HG03521 (cell line): ENCODE measurements at regions not wholly inside any gene's neighbourhood (a gene's known extent, or its start where the extent isn't known, plus 50 kb on each side); places are given as distances from the start of the nearest gene placed in this dataset.

ENCODE experiments used
- ATAC-seq: cut with Tn5 transposase; IDR thresholded peaks from one replicate; pipeline ENCODE4 v1.9.1; 2021; ENCODE audit warnings: mild to moderate bottlenecking, moderate library complexity; ENCODE audit not compliant: unreplicated experiment

DNA sequence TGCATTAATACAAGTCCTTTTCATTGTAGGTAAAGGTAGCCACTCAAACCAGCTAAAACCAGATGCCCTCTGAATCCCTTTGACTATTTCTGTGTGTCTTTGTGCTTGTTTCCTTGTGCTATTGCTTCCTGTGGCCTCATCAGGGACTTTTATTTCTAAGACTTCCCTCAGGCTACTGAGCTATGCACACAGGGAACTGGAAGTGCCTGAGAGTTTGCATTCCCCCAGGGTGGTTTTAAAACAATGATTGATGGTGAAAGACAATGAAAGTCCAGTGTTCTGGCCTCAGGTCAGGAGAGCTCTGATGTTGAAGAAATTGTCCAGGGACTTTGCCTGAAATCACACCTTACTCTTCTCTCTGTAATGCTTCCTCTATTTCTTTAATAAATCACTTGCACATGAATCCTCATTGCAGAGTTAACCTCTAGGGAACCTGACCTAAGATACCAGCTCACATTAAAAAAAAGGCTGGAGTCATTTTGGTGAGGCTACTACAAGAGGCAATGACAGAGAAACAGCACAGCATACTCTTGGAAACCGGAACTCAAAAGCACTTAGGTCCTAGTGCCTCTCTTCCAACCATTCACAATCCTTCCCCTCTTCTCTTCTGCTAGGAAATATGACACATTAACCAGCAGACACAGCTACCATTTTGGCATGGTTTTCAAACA is 158.1 kb upstream of the NREP start:
- no peak for ATAC-seq

- ATAC-seq, result no peak
Measured at GRCh38 chr5:111902436-111902835, 145.4 kb upstream of the NREP start.

DNA sequence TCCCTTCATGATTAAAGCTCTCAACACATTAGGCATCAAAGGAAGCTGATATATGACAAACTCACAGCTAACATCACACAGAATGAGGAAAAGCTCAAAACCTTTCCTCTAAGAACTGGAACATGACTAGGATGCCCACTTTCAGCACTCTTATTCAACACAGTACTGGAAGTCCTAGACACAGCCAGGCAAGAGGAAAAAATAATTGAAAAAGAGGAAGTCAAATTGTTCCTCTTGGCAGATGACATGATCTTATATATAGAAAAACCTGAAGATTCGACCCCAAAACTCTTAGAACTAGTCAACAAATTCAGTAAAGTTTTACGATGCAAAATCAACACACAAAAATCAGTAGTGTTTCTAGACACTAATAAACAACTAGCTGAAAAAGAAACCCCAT is 144.3 kb upstream of the NREP start:
- no peak for ATAC-seq

GRCh38 chr5:111892949-111893348 is 136.0 kb upstream of the NREP start:
- no peak for ATAC-seq

- no peak for ATAC-seq
Measured at GRCh38 chr5:111887706-111888105, 130.7 kb upstream of the NREP start.

DNA sequence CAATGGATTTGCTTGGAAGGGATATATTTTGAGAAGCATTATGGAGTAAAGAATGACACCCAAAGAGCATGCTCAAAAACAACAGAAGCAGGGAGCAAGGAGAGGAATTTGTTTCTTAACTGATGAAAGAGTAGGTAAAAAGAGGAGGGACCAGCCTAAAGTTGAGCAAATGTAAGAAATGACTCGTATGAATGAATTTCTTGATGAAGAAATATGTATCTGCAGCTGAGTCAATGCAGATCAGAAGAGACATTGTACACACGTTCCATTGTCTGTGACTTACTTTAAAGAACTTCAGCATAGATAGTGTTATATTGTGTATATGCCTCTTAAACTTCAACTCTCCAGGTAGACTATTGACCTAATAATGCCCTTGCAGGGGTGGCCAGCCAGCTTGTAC is 112.7 kb upstream of the NREP start:
- no peak for ATAC-seq

DNA sequence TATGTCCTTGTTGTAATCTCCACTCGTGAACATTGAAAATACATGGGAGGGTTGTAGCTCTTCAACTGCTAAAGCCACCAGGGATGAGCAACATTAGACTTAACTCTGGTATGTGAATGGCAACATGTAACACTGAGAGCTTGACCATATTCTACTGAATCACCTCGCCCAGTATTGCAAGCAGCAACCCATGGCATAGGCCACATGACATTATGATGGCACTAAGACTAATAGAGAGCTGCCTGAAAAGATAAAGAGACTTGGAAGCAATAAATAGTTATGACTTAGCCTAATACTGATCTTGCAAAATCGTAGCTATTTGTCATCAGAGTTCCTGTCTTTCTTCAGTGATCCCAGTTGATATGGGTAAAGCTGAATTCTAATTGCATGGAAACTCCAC is 108.4 kb upstream of the NREP start:
- no peak for ATAC-seq

- no peak for ATAC-seq
Measured at GRCh38 chr5:111863801-111864200, 106.8 kb upstream of the NREP start.

DNA sequence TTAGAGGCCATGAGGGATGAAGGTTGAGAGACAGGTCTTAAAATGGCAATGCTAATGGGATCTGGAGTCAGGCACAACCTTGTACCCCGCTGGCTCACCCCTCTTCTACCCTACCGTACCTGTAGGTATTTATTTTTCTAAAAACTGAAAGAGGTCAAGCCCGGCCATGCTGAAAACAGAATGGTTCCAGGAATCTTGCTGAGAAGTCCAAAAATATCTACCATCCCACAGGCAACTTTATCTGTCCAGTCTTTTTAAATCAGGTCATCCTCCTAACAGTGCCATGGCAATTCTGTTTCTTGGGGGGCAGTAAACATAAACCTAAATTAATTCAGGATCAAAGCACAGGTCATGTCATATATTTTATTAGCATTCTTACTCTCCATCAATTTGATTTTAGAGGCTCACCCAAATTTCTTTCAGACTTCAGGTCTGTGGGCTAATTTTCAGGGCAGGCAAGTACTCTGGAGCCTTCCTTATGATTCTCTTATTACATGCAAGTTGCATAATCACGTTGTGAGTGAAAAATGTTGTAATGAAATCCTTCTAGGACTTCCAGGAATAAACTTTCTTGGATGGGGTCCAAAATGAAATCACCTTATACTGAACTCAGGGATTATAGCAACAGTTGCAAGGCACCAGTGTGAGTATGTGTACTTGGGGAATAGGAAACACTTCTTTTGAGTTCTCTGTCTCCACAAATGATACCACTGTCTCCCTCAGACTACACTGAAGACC is 102.7 kb upstream of the NREP start:
- no peak for ATAC-seq

- no peak for ATAC-seq
Measured at GRCh38 chr5:111859031-111859430, 102.0 kb upstream of the NREP start.

GRCh38 chr5:111857623-111858022 is 100.6 kb upstream of the NREP start:
- no peak for ATAC-seq

DNA sequence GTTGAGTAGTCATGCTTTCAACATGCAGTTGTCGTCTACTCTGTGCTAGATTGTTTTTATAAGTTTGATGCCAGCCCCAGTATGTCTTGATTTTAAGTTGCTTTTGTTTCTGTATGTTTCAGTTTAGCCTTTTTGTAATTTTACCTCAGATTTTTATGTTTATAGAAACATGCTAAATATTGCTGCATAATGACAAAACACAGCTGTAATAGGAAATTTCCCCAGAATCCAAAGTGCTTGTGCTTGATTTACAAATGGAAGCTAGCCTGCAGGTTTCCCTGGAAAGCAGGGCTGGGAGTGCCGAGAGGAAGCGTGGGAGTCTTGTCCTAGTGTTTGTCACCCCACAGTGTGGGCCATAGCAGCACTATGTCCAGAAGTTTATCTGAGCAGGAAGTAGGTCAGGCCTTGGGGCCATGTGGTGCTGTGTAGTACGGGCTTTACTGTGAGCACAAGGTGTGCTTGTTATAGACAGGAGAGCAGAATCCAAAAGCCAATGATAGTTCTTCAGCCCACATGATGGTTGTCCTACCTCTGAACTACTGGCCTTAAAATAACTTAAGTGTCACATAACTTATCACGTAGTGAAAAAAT is 100.0 kb upstream of the NREP start:
- ATAC-seq, result no peak

DNA sequence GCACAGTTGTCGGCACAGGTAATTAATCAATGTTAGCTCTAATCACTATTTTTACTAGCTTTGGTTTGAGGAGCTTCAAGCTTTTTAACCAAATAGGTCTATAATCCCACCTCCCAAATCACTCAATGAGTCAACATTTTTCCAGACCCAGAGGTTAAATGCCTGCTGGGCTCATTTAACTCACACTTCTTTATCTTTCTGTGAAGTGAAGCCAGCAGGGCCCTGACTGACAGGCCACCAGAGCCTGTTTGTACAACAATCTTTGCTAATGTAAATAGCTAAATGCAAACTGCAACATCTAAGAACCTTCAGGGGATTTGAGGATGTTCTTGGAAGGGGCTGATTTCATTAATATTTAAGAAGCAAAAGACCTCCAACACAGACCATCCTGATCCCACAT is 98.4 kb upstream of the NREP start:
- no peak for ATAC-seq

DNA sequence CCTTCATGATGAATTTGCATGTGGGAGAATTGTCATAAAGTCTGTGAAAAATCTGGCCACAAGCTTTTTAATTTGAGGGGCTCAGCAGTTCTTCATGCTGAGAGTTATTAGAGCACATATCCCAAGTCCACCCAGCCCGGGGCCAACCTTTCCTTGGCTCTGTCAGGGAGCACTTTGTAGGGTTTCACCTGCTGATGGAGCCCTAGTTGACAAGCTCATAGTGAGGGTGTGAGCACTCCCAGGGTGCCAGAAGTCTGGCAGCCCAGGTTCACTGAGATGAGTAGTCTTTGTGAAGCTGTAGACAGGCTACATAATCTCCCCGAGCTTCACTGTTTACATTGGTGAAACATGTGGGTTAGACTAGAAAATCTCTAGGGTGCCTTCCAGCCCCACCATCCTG is 97.2 kb upstream of the NREP start:
- no peak for ATAC-seq

- no peak for ATAC-seq
Measured at GRCh38 chr5:111853748-111854147, 96.8 kb upstream of the NREP start.

DNA sequence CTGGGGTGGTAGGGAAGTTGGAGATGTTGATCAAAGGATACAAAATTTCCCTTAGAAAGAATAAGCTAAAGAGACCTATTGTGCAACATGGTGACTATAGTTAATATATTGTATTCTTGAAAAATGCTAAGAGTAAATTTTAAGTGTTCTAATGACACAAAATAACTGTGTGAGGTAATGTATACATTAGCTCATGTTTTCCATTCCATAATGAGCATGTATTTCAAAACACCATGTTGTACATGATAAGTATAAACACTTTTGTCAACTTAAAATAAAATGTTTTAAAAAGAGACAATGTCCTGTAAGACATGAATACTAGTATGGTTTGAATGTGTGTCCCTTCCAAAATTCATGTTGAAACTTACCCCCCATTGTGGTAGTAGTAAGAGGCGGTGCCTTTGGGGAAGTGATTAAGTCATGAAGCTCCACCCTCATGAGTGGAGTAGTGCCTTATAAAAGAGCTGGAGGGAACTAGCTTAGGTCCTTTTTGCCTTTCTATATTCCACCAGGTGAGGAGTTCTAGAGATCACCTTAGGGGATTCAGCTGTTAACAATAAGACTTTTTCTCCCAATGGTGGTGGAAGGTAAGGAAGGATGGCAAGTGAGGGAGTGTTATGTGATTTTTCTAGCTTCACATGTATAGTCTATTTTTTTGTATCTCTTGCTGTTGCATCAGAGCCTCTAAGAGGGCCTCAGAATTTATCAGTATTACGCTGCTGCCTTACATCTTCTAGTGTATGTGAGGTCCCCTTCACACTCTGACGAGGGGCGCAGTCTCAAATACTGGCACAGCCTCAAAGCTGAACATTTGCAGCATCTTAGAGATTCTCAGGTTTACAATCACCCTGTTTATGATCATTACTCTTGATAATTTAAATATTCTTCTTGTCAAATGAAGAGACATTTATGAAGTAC is 94.9 kb upstream of the NREP start:
- ATAC-seq, result no peak

DNA sequence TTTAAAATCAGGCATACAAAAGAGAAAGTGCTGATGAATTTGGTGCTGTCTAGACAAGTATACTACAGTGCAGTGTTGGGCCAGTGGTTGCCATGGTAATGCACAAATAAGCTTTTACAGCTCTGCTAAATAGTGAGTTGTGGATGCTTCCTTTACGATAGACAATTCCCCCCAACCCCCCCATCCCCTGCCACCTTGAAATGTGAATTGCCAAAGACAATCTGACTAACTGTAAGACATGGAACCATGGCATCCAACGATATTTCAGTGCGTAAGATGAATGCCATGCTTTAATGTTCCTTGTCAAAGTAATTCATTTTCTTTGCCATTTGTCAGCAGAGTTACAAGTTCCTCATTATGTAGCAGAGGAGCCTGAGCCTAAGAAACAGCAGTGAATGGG is 91.5 kb upstream of the NREP start:
- no peak for ATAC-seq

- ATAC-seq, result no peak
Measured at GRCh38 chr5:111847052-111847925, 90.3 kb upstream of the NREP start.

DNA sequence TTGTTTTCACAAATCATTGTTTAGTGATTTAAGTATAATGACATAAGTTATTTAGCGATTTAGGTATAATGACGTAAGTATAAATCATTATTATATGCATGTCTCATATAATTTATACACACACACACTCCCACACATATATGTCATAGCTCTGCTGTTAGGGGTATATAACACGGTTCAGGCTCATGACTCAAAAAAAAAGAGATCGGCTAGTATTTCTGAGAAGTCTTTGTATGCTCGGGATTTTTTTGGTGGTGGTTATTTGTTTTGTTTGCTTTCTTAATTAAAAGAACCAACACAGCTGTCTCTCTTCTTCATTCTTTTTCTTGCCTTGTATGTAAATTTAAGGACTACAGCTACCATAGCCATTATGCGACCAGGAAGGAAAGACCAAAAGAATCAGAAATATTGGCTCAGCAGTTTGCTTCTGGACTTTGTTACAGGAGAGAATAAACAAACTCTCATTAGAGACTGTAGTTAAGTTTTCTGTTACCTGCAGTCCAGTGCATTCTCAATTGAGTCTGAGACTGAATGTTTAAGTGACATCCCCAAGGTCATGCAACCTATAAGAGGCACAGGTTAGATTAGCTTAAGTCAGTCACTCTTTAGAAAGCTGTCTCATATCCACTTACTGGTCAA is 83.2 kb upstream of the NREP start:
- ATAC-seq, result no peak

DNA sequence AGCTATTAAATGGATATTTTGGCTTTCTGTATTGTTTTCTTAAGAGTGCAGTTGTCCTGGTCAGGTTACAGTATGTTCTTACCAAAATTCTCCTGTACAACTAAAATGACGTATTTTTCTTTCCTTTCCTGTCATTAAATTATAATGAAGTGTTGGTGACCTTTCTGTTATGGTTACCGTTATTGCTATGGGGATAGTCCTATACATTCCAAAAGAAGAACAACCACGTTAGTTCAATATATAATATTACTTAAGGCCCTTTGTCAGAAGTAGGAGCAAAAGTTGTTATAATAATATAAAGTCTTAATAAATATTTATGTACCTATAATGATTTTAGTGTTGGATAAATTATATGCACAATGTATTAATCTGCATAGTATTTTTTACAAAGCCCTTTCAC is 82.4 kb upstream of the NREP start:
- ATAC-seq, result no peak
